Fibroblast of mammary gland (primary cell): ENCODE measurements at regions not wholly inside any gene's neighbourhood (a gene's known extent, or its start where the extent isn't known, plus 50 kb on each side); places are given as distances from the start of the nearest gene placed in this dataset.

Source experiments
- DNase-seq: peaks from one replicate; pipeline ENCODE4 v3.0.0-alpha.2; 2010; ENCODE audit warnings: low read depth
- H3K4me3 ChIP-seq: 2 replicates; pipeline ENCODE4 v1.5.1; 2011; ENCODE audit warnings: low read depth, mild to moderate bottlenecking, low read length, moderate library complexity; ENCODE audit not compliant: control insufficient read depth
- TF ChIP-seq, protein P1 (sequence below): conservative IDR thresholded peaks from 2 replicates; pipeline ENCODE4 v1.5.1; 2011; ENCODE audit warnings: low read depth, low read length, inconsistent platforms; ENCODE audit not compliant: control insufficient read depth, insufficient read depth

DNA sequence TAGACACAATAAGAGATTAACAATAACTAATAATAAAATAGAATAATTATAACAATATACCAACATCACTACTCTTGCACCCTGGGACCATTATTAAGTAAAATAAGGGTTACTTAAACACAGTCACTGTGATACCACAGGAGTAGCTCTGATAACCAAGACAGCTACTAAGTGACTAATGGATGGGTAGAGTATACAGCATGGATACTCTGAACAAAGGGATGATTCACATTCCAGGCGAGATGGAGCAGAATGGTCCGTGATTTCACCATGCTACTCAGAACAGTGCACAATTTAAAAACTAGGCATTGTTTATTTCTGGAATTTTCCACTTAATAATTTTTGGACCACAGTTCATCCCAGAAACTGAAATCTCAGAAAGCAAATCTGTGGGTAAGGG is 80.0 kb upstream of the FUT9 start:
- DNase-seq, result no peak
- H3K4me3 ChIP-seq, result no peak overlapping the region
- TF ChIP-seq, protein P1, sequence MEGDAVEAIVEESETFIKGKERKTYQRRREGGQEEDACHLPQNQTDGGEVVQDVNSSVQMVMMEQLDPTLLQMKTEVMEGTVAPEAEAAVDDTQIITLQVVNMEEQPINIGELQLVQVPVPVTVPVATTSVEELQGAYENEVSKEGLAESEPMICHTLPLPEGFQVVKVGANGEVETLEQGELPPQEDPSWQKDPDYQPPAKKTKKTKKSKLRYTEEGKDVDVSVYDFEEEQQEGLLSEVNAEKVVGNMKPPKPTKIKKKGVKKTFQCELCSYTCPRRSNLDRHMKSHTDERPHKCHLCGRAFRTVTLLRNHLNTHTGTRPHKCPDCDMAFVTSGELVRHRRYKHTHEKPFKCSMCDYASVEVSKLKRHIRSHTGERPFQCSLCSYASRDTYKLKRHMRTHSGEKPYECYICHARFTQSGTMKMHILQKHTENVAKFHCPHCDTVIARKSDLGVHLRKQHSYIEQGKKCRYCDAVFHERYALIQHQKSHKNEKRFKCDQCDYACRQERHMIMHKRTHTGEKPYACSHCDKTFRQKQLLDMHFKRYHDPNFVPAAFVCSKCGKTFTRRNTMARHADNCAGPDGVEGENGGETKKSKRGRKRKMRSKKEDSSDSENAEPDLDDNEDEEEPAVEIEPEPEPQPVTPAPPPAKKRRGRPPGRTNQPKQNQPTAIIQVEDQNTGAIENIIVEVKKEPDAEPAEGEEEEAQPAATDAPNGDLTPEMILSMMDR, result no peak

DNA sequence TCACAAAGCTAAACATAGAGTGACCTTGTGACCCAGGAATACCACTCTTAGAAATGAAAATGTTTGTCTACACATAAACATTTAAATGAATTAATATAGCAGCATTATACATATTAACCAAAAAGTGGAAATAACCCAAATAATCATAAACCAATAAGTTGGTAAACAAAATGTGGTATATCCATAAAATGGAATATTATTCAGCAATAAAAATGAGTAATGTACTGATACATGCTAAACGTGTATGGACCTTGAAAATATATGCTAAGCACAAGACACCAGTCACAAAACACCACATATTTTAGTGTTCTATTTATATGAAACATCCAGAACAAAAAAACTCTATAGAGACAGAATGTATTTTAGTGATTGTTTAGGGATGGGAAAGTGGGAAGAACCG is 68.9 kb upstream of the FUT9 start:
- DNase-seq, result no peak
- TF ChIP-seq, protein P1, result no peak
- H3K4me3 ChIP-seq, result no peak overlapping the region

DNA sequence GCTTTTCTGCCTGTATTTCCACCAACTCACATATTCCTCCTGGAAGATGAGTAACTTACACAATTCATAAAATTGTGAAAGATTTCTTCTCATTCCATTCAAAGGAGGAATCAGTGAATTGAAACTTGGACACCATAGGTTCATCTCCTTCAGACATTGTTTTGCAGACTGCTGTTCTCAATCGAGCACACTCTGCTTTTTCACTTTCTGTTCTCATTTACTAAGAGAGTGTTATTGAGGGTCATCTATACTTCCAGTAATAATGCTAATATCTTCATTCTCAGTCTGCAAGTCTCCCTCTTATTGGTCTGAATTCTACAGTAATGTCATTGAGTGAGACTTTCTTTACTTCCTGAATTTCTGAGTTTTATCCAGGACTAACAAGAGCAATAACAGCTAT is 67.5 kb upstream of the FUT9 start:
- H3K4me3 ChIP-seq, result no peak overlapping the region
- DNase-seq, result no peak
- TF ChIP-seq, protein P1, result no peak

DNA sequence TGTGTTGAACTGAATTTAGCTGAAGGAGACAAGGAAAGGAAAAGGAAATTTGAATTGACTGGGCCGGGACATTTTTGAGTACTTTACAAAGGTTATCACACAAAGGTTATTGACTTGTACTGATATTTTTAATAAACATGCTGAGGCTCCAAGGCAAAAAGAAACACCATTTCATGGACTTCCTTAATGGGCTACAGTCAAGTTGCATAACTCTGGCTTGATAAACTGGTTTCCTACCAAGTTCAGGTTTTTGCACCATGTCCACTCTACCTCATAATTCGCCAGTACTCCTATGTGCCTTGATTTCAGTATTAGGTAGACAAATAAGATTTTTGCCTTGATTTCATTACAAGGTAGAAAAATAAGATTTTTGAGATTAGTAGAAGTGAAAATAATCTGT is 65.8 kb upstream of the FUT9 start:
- DNase-seq, result no peak
- TF ChIP-seq, protein P1, result no peak
- no peak overlapping the region for H3K4me3 ChIP-seq

DNA sequence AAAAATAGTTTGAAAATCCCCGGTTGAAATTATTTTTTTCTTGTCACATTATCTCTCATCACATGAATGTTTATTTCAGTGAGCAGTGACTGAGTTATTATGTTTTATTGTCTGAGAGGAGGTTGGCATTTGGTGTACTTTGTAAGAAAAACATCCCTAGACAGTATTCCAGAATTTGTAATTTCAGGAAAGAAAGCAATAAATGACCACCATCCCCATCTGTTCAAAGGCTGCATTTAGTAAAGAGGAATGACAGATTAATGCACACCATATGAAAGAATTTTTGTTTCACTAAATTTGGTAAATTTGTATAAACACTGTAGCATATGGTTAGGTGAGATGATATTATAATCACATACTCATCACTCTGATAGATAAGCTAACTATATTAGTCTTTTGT is 57.1 kb upstream of the FUT9 start:
- TF ChIP-seq, protein P1, result no peak
- DNase-seq, result no peak
- H3K4me3 ChIP-seq, result no peak overlapping the region

DNA sequence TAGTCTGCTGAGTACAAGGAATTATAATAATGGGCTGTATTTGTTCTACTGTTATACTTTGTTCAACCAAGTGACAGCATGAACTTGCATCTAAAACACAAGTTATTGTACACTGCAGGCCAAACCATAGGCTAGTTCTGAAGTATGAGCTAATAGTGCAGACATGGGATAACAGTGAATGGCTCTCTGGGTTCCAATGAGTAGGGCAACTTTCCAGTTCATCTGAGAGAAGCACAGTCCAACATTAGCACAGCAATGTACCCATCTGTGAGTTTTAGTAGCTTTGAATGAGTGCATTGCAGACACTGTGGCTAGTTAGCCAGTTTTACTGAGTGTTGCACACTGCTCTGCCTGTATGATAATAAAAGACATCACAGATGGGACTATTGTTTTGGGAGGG is 56.5 kb upstream of the FUT9 start:
- no peak for DNase-seq
- H3K4me3 ChIP-seq, result no peak overlapping the region
- TF ChIP-seq, protein P1, result no peak
